Stimulated activated CD4-positive, alpha-beta T cell treated with anti-CD3 and anti-CD28 coated beads, Interleukin-12 subunit alpha, Interleukin-12 subunit beta, amount 100 ng/mL, for 24 hours (primary cell): ENCODE measurements at regions not wholly inside any gene's neighbourhood (a gene's known extent, or its start where the extent isn't known, plus 50 kb on each side); places are given as distances from the start of the nearest gene placed in this dataset.

ENCODE experiments used
- DNase-seq, 2 experiments: peaks; one replicate each; pipeline ENCODE4 v3.0.0-alpha.2; 2020; ENCODE audit warnings: low read depth in 2 of 2

DNA sequence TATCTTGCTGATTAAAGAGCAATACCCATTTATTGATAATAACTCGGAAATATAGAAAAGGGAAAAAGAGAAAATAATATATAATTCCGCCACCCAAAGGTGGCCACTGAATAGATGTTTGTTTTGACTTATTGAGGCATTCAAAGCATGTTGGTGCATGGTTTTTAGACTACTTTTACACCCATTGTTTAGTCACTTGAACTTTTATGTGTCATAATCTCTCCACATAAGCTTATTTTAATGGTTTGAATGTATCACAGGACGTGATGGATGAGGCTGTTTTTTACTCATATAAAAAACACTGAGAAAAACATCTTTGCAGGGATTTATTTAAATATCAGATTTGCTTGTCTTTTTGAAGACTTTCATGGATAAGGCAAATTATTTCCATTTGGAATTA is 120.4 kb downstream of the ACKR3 start:
- DNase-seq: no peak

DNA sequence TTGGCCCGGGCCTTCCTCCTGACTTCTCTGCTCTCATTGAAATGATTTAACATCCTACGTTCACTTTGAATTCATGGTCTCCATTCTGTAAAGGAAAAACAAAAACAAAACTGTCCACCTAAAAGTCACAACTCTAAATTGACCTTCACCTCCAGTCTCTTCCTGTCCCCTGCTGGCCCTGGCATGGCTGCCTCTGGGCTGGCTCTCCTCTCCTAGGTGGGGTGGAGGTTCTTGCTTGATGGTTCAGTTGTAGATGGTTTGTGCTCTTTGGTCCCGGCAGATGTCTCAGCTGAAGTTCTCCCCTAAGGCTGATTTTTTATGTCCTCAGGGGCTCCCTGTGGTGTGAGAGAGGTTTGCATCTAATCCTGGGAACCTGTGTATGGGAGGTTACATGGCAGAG is 121.1 kb downstream of the ACKR3 start:
- DNase-seq: no peak

DNA sequence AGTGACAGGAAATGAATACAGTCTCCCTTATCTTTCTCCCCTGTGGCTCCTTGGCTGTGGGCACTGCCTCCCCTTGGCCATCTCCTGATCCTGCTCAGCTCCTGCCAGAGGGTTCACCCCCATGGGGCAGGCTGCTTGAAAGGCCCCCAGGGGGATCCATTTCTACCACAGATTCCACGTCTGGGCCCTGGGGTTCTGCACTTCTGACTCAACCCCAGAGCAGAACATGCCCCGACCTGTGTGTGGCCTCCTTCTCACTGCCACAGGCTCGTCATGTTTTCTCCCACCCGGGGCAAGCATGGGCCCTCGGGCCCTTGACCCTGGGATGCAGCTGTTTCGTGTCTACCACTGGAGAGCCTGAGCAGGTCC is 122.2 kb downstream of the ACKR3 start:
- no peak for DNase-seq

DNA sequence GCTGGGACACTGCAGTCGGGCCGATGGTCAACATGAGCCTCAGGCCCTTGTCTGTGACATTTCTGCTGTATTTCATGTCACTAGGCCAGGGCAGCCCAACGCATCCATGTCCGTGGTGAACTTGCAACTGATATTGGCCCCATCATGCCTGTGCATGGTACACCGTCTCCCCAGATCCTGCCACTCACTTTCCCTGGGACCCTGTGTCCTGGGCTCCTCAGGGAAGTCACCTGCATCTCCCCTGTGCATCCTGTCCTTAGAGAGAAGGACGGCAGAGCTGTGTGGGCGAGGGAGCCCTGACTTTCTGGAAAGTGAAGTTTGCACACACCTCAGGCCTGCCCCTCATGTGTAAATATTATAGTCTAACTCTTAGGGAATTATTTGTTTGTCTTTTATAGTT is 123.3 kb downstream of the ACKR3 start:
- DNase-seq: no peak

DNA sequence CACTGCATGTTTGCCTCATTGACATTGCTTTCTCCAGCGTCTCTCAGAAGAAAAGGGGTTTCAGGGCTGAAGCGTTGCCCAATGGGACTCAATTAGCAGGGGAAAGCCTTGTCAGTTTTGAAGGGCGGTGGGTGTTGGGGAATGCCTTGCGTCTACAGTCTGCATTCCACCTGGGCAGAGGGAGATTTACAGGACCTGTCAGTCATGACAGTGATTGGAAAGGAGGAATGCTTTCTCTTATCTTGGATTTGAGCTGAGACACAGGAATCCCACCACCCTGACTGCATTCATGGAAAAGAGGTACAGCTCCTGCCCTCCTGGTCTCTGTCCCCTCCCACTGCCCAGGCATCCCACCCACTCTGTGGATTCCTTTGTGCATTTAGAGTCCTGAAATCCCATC is 123.9 kb downstream of the ACKR3 start:
- DNase-seq: no peak

DNA sequence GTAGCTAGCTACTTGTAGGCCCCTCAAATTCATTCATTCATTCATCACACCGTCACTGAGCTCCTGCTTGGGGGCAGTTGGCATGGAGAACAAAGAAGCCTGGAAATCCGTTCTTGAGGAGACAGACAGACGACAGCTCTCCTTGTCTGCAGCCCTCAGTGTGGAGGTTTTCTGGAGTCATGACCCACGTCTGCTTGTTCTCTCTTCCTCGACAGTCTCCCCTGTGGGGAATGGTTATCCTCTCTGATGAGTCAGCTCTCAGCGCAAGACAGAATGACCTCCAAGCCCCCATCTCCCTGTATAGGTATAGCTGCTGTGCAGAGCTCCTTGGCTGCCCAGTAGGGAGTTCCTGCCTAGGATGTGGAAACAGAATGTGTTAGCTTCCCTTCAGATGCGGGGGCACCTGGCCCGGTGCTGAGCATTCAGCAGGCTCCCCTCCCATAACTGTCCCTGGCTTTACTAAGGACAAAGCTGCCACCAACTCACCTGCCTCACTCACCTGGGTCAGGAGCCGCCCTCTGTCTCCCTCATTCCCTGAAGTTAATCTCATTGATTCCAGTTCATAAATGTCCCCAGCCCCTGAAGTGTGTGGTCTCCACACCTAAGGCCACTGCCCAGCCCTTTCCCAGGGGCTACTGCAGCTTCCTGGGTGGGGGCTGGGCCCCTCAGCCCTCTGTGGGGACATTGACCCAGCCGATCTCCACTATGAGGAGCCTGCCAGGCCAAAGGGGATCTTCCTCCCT is 124.7 kb downstream of the ACKR3 start:
- no peak for DNase-seq

DNA sequence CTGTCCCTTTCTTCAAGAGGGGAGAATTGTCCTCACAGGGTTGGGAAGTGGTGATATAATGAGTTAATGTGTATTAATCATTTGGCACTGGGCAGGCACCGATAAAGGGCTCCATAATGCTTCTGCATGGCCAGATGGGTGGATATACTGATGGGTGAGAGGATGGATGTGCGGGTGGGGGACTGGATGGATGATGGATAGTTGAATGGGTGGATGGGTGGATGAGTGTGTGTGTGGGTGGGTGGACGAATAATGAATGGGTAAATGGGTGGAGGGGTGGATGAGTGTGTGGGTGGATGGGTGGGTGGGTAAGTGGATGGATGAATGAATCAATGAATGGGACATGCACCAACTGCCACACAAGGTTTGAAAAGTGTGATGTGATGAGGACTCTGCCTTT is 127.2 kb downstream of the ACKR3 start:
- DNase-seq: no peak

DNA sequence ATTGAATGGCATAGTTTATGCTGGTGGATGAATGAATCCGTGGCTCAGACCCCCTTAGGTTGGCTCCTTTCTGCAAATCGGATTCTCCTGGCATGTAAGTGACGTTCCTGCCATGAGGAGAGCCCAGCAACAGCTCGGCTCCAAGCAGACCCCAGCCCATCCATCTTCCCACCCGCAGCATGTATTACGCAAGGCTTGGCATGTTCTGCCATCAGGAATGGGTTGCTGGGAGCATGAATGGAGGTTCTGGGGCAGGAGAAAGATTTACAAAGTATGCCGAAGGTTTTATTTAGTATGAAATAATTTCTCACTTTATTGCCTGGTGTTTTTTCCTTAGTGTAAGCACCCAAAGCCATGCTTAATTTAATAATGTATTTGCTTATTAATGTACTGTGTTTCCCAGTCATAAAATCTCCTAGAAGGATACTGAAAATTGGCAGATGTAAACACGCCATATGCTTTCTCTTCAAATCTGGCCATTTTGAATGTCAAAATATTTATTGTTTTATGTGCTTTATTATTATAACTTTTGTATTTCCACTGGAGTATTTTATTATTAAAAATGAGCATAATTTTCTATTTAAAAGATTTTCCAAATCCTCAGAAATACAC is 128.5 kb downstream of the ACKR3 start:
- DNase-seq: no peak

DNA sequence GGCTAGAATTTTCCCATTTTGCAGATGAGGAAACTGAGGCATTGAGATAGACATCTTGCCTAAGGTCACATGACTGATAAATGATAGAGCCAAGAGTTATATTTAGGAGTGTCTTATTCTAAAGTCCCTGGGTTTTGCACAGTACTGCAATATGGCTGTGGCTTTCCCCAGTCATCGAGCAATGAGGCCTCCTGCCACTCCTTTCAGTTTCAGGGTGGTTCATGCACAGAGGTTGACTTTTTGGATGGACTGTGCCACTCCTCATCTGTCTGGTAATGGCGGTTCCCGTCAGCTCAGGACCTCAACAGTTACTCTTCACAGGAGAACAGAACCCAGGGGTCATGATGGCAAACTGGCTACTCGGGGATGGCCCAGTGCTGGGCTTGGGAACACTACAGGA is 131.1 kb downstream of the ACKR3 start:
- DNase-seq: no peak

DNA sequence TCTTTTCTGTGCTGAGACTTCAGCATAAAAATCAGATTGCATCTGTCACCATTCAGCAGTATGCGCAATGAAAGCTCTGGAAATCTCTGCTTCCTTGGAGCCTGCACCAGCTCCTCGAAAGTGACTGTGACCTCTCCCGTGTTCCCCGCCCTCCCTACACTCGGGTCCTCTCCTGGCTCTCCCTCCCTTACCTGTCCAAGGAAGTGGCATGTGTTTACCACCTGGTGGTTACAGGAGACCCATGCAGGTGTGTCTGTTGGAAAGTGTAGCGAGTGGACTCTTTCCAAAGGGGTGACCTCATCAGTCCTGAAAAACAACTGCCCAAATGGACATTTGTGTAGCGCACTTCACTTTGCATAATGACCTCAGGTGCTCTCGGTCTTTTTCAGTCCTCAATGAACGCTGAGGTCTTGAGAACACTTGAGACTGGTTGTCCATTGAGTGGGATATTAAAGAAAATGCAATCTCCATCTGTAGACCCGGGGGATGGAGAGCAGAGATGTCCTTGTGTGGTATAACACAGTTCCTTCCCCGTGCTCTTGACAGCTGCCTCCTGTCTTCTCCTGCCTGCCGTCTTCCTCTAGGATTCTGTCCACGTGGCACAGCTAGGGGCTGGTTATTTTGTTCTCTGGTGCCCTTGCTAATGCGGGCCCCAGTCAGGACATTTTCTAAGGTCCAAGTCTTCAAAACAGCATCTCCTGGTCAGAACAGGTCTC is 133.2 kb downstream of the ACKR3 start:
- DNase-seq: no peak

DNA sequence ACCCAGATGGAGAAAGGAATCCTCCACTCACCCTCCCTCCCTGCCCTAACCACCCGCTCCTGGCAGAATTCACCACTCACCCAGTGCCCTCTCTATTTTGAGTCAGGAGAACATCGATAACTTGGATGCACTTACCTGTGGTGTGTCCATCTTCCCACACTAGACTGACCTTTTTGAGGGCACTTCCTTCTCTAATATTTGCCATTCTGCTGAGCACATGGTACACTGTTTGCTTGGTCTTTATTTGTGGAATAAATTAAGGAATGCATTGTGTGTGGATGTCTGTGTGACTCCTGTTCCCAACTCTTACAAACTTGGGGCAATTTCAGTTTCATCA is 133.7 kb downstream of the ACKR3 start:
- no peak for DNase-seq

DNA sequence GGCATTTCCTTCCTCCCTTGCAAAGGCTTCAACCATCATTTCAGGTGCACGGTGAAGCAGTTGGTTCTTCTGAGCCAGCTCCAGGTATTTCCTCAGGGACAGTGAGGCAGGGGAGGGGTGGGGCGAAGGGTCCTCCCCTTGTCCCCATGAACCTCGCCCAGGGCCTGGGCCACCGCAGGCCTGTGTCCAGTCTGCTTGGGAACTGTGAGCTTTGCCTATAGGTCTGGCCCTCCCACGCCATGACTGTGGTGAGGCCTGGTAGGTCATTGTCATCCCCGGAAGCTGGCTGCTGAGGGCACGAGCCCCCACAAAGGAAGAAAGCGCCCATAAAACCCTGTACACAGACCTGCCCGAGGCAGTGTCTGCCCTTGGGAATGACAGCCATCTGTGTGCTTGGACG is 134.3 kb downstream of the ACKR3 start:
- DNase-seq: no peak

DNA sequence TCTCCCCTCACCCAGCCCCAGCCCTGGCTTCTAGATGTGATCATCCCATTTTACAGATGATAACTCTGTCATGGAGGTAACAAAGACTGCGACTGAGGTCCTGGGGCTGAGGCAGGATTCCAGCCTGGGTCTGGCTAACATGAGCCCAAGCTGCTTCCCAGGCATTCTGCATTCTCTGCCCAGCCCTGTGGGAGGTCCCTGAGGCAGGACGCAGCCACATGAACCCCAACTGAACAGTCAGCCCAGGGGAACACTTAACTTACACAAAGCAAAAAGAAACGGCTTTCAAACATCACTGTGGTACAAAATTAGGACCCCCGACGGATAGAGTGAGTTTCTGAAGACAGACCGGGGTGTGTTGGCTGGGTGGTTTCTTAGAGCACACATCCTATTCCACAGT is 135.3 kb downstream of the ACKR3 start:
- no peak for DNase-seq

DNA sequence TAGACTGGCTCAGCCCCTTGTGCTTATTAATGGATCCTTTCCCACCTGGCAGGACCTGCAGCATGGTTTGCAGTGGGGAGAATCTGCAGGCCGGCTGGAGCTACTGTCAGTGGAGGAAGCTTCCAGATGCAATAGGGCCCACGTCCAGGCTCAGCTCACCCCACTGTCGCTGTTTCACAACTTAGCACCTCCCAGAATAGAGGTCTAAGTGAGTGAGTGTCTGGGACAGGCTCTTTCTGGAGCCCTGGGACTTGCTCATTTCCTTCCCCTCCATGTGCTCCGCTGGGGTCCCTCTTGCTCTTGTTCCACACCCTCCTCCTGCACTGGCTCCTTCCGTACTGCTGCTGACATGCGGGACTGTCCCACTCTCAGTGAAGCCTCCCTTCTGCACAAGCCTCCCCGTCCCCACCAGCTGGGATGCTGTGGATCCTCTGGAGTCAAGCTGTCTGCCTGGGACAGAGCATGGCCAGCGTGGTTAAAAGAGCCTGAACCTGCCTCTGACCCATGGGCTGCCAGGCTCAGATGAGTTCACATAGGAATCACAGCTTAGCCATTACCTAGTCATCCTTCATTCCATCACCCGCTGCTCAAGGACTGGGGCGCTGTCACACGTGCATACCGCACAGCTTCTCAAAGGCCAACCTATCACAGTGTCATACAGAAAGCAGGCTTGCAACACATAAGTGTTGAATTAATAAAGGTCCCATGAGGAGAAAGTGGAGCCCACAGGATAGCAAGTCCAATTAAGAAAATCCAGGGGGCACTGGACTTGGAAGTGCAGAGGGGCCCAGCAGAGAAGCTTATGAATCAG is 135.9 kb downstream of the ACKR3 start:
- DNase-seq: no peak

DNA sequence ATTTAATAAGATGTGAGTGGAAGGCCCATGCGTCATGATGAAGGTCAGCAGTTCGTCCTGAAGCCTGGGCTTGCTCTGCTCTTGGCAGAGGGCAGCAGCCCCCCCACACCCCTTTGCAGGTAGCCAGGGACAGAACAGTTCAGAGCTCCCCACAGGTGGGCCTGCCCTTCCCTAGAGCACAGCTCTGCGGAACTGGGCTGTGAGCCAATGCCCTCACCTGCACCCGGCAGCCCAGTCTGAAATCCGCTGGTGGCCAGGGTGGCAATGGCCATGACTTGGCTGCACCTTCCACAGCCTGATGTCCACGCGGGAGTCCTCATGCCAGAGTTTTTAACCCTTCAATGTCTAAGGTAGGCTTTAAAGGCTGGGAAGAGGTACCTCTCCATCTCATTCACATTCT is 136.7 kb downstream of the ACKR3 start:
- no peak for DNase-seq

DNA sequence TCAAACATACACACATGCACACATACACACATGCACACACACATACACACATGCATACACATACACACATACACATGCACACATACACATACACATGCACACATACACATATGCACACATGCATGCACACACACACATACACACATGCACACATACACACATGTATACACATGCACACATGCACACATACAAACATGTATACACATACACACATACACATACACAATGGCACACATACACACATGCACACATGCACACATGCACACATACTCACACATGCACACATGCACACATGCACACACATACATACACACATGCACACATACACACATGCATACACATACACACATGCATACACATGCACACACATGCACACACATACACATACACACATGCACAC is 137.2 kb downstream of the ACKR3 start:
- no peak for DNase-seq

DNA sequence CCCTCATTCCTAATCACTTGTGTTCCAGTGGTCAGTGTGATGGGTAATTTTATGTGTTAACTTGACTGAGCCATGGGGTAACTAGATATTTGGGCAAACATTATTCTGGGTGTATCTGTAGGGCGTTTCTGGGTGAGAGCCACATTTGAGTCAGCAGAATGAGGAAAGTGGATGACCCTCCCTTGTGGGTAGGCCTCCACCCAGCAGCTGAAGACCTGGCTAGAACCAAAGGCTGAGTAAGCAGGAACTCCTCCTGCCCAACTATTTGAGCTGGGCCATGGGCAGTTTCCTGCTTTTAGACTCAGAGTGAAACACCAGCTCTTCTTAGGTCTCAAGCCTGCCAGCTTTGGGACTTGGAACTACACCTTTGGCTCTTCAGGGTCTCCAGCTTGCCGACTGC is 141.8 kb downstream of the ACKR3 start:
- no peak for DNase-seq

DNA sequence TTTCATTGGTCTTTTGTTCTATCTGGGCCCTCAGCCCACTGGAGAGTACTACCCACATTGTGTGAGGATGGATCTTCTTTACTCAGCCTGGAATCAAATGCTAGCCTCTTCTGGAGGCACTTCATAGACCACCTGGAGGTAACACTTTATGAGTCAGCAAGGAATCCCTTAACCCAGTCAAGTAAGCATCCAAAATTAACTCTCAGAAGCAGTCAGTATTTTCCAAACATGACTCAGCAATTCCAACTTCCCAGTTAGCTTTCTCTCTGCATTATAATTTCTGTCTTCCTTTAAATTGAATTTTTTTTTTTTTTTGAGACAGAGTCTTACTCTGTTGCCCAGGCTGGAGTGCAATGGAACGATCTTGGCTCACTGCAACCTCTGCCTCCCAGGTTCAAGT is 142.7 kb downstream of the ACKR3 start:
- DNase-seq: no peak

DNA sequence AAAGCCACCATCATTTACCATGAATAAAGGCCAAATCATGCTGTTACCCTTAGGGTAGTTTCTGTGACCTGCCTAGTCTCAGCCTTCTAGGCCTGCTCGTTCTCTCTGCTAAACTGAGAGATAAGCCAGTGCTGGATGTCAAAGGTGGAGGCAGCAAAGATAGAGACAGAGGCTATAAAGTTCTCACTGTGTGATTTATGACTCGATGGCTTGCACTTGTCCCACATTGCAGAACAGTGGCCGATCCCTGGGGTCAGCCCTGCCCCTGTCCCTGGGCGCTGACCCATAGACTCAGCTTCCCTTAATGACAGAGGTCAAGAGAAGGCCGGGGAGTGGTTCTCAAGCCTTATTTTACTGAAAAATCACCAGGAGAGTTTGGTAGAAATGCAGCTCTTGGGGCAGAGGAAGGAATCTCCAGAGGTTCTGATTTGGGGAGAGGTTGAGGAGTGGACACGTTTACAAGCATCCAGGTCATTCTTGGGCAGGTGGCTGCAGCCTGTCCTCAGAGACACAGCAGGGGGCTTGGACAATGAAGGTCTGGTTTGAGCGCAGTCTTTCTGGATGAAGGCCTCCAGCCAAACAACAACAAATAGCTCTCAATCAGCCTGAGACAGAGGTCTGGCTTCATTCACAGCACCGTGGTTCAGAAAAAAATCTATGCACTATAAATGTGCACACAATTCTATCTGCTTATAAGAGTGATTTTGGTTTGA is 143.5 kb downstream of the ACKR3 start:
- DNase-seq: no peak

DNA sequence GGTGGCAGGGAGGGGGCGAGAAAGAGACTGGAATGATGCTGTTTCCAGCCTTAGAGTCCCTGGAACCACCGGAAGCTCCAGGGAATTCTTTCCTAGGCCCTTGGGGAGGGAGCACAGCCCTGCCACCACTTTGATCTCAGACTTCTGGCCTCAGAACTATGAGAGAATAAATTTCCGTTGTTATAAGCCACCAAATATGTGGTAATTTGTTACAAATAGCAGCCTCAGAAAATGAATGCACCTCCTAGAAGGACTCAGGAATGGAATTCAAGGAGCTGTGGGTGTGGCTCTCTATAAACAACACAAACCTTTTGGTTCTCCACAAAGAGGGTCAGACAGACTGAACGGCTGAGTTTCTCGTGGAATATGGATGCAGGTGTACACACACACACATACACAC is 144.5 kb downstream of the ACKR3 start:
- DNase-seq: no peak

DNA sequence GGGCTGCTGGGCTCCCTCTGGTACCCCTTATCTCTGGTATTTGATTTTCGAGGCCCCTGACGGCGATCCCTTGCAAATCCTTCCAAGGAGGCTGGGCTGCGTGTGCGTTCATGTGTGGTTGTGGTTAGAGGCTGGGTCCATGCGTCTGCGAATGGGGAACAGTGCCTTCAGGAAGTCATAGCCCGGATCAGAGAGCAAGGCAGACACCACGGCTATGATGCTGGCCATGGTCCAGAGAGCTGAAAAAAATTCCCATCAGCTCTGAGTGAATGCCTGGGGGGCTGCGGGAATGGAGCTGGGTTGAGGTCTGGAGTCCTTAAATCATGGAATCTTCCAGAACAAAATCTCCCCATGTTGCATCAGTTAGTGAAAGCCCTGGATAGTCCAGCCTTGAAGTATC is 145.5 kb downstream of the ACKR3 start:
- DNase-seq: no peak

DNA sequence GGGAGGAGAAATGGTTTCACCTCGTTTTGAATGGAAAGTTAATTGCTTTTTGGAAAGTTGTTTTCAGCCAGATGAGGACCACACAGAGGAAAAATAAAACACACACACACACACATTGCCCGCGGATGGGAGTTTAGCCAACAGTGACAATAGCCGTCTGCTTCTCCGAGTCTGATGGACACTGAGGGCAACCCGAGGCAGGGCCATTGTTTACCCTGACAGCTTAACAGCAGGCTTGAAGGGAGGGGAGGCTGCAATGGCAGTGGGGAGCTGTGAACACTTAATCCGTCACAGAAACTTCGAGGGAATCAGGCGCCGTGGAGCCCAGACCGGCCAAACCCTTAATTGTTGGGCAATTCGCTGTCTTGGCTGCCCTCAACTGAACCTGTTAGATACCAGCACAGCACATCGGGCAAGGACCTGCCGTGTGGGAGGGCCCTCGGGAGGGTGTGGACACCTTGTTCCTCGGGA is 145.9 kb downstream of the ACKR3 start:
- DNase-seq: no peak
